Ishikawa (cell line): ENCODE measurements at regions not wholly inside any gene's neighbourhood (a gene's known extent, or its start where the extent isn't known, plus 50 kb on each side); places are given as distances from the start of the nearest gene placed in this dataset.

ENCODE experiments used
- CEBPB ChIP-seq: IDR thresholded peaks from 2 replicates; pipeline ENCODE4 v1.6.1; 2012
- CREB1 ChIP-seq: IDR thresholded peaks from 2 replicates; pipeline ENCODE4 v1.6.1; 2012; ENCODE audit warnings: low read depth
- EGR1 ChIP-seq: IDR thresholded peaks from 2 replicates; pipeline ENCODE4 v1.6.1; 2012
- EP300 ChIP-seq: IDR thresholded peaks from 2 replicates; pipeline ENCODE4 v1.6.1; 2012; ENCODE audit warnings: borderline replicate concordance
- FOXM1 ChIP-seq: IDR thresholded peaks from 2 replicates; pipeline ENCODE4 v1.6.1; 2012; ENCODE audit warnings: low read depth, borderline replicate concordance
- MAX ChIP-seq: IDR thresholded peaks from 2 replicates; pipeline ENCODE4 v1.6.1; 2012
- NFIC ChIP-seq: IDR thresholded peaks from 2 replicates; pipeline ENCODE4 v1.6.1; 2012
- RAD21 ChIP-seq: IDR thresholded peaks from 2 replicates; pipeline ENCODE4 v1.6.1; 2012; ENCODE audit warnings: low read depth
- REST ChIP-seq: IDR thresholded peaks from 2 replicates; pipeline ENCODE4 v1.6.1; 2012; ENCODE audit warnings: low read depth, mild to moderate bottlenecking
- TAF1 ChIP-seq: IDR thresholded peaks from 2 replicates; pipeline ENCODE4 v1.6.1; 2012; ENCODE audit warnings: low read depth, mild to moderate bottlenecking
- TCF12 ChIP-seq: IDR thresholded peaks from 2 replicates; pipeline ENCODE4 v1.6.1; 2012; ENCODE audit warnings: low read depth
- TEAD4 ChIP-seq: IDR thresholded peaks from 2 replicates; pipeline ENCODE4 v1.6.1; 2012
- USF1 ChIP-seq: IDR thresholded peaks from 2 replicates; pipeline ENCODE4 v1.6.1; 2012
- YY1 ChIP-seq: IDR thresholded peaks from 2 replicates; pipeline ENCODE4 v1.6.1; 2012; ENCODE audit warnings: low read depth
- ZBTB7A ChIP-seq: IDR thresholded peaks from 2 replicates; pipeline ENCODE4 v1.6.1; 2012; ENCODE audit warnings: low read depth

GRCh38 chrX:769796-770195 is 139.2 kb downstream of the SHOX start:
- no peak for TF ChIP-seq EGR1
- no peak for TF ChIP-seq CREB1
- TF ChIP-seq REST, result no peak
- TF ChIP-seq EP300, result no peak
- TF ChIP-seq CEBPB, result no peak
- no peak for TF ChIP-seq TEAD4
- TF ChIP-seq TCF12, result no peak
- no peak for TF ChIP-seq FOXM1
- no peak for TF ChIP-seq YY1
- no peak for TF ChIP-seq TAF1
- TF ChIP-seq MAX, result no peak
- no peak for TF ChIP-seq ZBTB7A
- no peak for TF ChIP-seq RAD21
- TF ChIP-seq USF1, result no peak
- TF ChIP-seq NFIC, result no peak

- TF ChIP-seq REST, result no peak
- TF ChIP-seq CEBPB, result no peak
- TF ChIP-seq EGR1, result no peak
- no peak for TF ChIP-seq TAF1
- TF ChIP-seq FOXM1, result no peak
- no peak for TF ChIP-seq TEAD4
- no peak for TF ChIP-seq MAX
- TF ChIP-seq RAD21, result no peak
- TF ChIP-seq YY1, result no peak
- no peak for TF ChIP-seq USF1
- TF ChIP-seq NFIC, result no peak
- TF ChIP-seq ZBTB7A, result no peak
These were observed 138.0 kb downstream of the SHOX start for GRCh38 chrX:768596-768995.

GRCh38 chrX:758917-759316 is 128.3 kb downstream of the SHOX start:
- TF ChIP-seq YY1 (no peak), EGR1 (no peak), REST (no peak), TEAD4 (no peak), EP300 (no peak), FOXM1 (no peak), CEBPB (no peak), ZBTB7A (no peak), USF1 (no peak), MAX (no peak), CREB1 (no peak), TAF1 (no peak), RAD21 (no peak), TCF12 (no peak)

GRCh38 chrX:750812-751211 is 120.2 kb downstream of the SHOX start:
- no peak for TF ChIP-seq CREB1
- no peak for TF ChIP-seq EGR1
- TF ChIP-seq YY1, result no peak
- no peak for TF ChIP-seq TEAD4
- TF ChIP-seq REST, result no peak
- TF ChIP-seq MAX, result no peak
- TF ChIP-seq NFIC, result no peak
- TF ChIP-seq TCF12, result no peak
- TF ChIP-seq ZBTB7A, result no peak
- TF ChIP-seq RAD21, result no peak
- no peak for TF ChIP-seq CEBPB
- TF ChIP-seq USF1, result no peak
- TF ChIP-seq EP300, result no peak
- no peak for TF ChIP-seq FOXM1
- TF ChIP-seq TAF1, result no peak
